Gastrocnemius medialis (tissue), 4 donors: ENCODE measurements at regions not wholly inside any gene's neighbourhood (a gene's known extent, or its start where the extent isn't known, plus 50 kb on each side); places are given as distances from the start of the nearest gene placed in this dataset.

Experiments
- ATAC-seq, 2 donors: fragments of 150-250 bp; one replicate each; pipeline ENCODE4 v1.9.1; 2016
- DNase-seq, 2 donors: peaks; one replicate each; pipeline ENCODE4 v3.0.0-alpha.2; 2019
- H3K27ac ChIP-seq, 4 donors: fragments of 200-600 bp; sonication (generic); 1 replicate in 1 of 4; 2 replicates in 3 of 4; pipeline ENCODE4 v1.5.1; 2016 to 2018; ENCODE audit warnings: mild to moderate bottlenecking in 2 of 4, moderate library complexity in 1 of 4
- H3K27me3 ChIP-seq, 3 donors: fragments of 200-600 bp; sonication (generic) in 2 of 3; 1 replicate in 1 of 3; 2 replicates in 2 of 3; pipeline versions ENCODE4 v1.5.1 to v1.6.0; 2016 to 2019; ENCODE audit warnings: mild to moderate bottlenecking in 1 of 3, moderate library complexity in 1 of 3
- H3K36me3 ChIP-seq, 2 donors: fragments of 200-600 bp; sonication (generic) in 1 of 2; one replicate each; pipeline ENCODE4 v1.5.1; 2017 to 2018
- H3K4me1 ChIP-seq, 2 donors: fragments of 200-600 bp; sonication (generic) in 1 of 2; one replicate each; pipeline ENCODE4 v1.5.1; 2016 to 2017; ENCODE audit warnings: mild to moderate bottlenecking in 2 of 2
- H3K4me3 ChIP-seq, 4 donors: fragments of 200-600 bp; sonication (generic) in 3 of 4; 1 replicate in 1 of 4; 2 replicates in 3 of 4; pipeline ENCODE4 v1.5.1; 2016 to 2019; ENCODE audit warnings: mild to moderate bottlenecking in 2 of 4
- H3K9me3 ChIP-seq, 3 donors: fragments of 200-600 bp; sonication (generic) in 2 of 3; 1 replicate in 1 of 3; 2 replicates in 2 of 3; pipeline ENCODE4 v1.5.1; 2016 to 2019
- POLR2A ChIP-seq, 2 donors: fragments of 450-650 bp; IDR thresholded peaks; one replicate each; pipeline ENCODE4 v1.6.1; 2017; ENCODE audit warnings: antibody characterized with exemption in 2 of 2, mild to moderate bottlenecking in 2 of 2, moderate library complexity in 2 of 2
- in situ Hi-C, 4 donors: fragments of 200-750 bp; cut with MboI; loops; one replicate each; pipeline versions ENCODE4 v1.15.0 to v1.8.0; 2017; ENCODE audit warnings: low sequenced_read_pairs in 4 of 4
- intact Hi-C: fragments of 100-400 bp; cut with DNase I; formaldehyde crosslinking; loops from one replicate; pipeline ENCODE4 v1.15.1; 2023; ENCODE audit warnings: low total_unique reads
- TF ChIP-seq, protein P1 (sequence below), 5 experiments: fragments of 450-650 bp in 3 of 5; fragments of 200-600 bp in 2 of 5; sonication (generic) in 2 of 5; IDR thresholded peaks in 4 of 5; conservative IDR thresholded peaks in 1 of 5; 1 replicate in 4 of 5; 2 replicates in 1 of 5; pipeline ENCODE4 v1.5.1; 2016 to 2019; ENCODE audit warnings: antibody characterized with exemption in 5 of 5, mild to moderate bottlenecking in 3 of 5, moderate library complexity in 3 of 5

GRCh38 chr20:6715401-6715941 is 52.0 kb upstream of the BMP2 start:
- in situ Hi-C loops = no loop called here
- Histone ChIP-seq H3K4me3 (no peak overlapping the region), H3K27me3 (no peaks in the 10 kb centered on the region), H3K4me1 (no peaks in the 10 kb centered on the region), H3K9me3 (no peaks in the 10 kb centered on the region), H3K36me3 (no peaks in the 10 kb centered on the region), H3K27ac (no peak overlapping the region)
- no peak for TF ChIP-seq POLR2A (IDR thresholded peaks at IDR 0.05)
- TF ChIP-seq, protein P1, sequence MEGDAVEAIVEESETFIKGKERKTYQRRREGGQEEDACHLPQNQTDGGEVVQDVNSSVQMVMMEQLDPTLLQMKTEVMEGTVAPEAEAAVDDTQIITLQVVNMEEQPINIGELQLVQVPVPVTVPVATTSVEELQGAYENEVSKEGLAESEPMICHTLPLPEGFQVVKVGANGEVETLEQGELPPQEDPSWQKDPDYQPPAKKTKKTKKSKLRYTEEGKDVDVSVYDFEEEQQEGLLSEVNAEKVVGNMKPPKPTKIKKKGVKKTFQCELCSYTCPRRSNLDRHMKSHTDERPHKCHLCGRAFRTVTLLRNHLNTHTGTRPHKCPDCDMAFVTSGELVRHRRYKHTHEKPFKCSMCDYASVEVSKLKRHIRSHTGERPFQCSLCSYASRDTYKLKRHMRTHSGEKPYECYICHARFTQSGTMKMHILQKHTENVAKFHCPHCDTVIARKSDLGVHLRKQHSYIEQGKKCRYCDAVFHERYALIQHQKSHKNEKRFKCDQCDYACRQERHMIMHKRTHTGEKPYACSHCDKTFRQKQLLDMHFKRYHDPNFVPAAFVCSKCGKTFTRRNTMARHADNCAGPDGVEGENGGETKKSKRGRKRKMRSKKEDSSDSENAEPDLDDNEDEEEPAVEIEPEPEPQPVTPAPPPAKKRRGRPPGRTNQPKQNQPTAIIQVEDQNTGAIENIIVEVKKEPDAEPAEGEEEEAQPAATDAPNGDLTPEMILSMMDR (IDR thresholded peaks at IDR 0.05 in 4 of 5, conservative IDR thresholded peaks at IDR 0.05 in 1 of 5) = no peak
- intact Hi-C loops = no loop called here
- DNase-seq (no peak), ATAC-seq (no peak)

DNA sequence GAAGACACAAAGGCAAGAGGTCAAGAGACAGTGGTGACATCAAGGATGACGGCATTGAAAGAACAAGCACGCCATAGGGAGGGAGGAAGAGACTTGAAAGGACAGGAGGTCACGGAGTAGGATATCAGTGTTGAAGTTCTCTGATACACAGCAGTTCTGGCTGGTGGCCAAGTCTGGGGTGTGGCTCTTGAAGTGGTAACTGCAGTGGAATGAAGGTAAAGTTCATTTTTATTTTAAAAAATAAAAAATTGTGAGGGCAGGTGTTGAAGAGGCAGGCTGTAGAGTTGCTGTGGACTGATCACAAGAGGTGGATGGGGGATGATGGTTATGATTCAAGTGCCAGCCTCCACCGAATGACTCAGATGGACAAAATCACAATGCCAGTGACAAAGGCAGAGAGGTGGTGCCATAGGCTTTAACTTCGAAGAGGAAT is 53.2 kb upstream of the BMP2 start:
- no peak for ATAC-seq
- H3K4me3 ChIP-seq = no peak overlapping the region
- TF ChIP-seq, protein P1 (IDR thresholded peaks at IDR 0.05 in 4 of 5, conservative IDR thresholded peaks at IDR 0.05 in 1 of 5) = no peak
- no peaks in the 10 kb centered on the region for H3K9me3 ChIP-seq
- H3K4me1 ChIP-seq = no peaks in the 10 kb centered on the region
- DNase-seq = no peak
- intact Hi-C loops = no loop called here
- no peaks in the 10 kb centered on the region for H3K36me3 ChIP-seq
- no peaks in the 10 kb centered on the region for H3K27me3 ChIP-seq
- in situ Hi-C loops = no loop called here
- H3K27ac ChIP-seq = no peak overlapping the region

- H3K4me1 ChIP-seq = peaks cover 0 to 11% of the 10 kb centered on the region in 2 donors
- TF ChIP-seq, protein P1 (IDR thresholded peaks at IDR 0.05 in 4 of 5, conservative IDR thresholded peaks at IDR 0.05 in 1 of 5) = no peak
- TF ChIP-seq POLR2A (IDR thresholded peaks at IDR 0.05) = no peak
- in situ Hi-C loops (no loop called here), intact Hi-C loops (no loop called here)
- H3K27me3 ChIP-seq = no peaks in the 10 kb centered on the region
- ATAC-seq (no peak), DNase-seq (no peak)
- no peaks in the 10 kb centered on the region for H3K36me3 ChIP-seq
- no peaks in the 10 kb centered on the region for H3K9me3 ChIP-seq
- H3K27ac ChIP-seq = no peak overlapping the region
- H3K4me3 ChIP-seq = no peak overlapping the region
Measured at GRCh38 chr20:6711951-6712649, 55.4 kb upstream of the BMP2 start.

GRCh38 chr20:6709910-6710595 is 57.4 kb upstream of the BMP2 start:
- peaks cover 0 to 11% of the 10 kb centered on the region in 2 donors for H3K4me1 ChIP-seq
- in situ Hi-C loops = no loop called here
- H3K4me3 ChIP-seq = no peak overlapping the region
- H3K27ac ChIP-seq = no peak overlapping the region
- H3K36me3 ChIP-seq = no peaks in the 10 kb centered on the region
- H3K27me3 ChIP-seq = no peaks in the 10 kb centered on the region
- no peak for DNase-seq
- TF ChIP-seq POLR2A (IDR thresholded peaks at IDR 0.05) = no peak
- TF ChIP-seq, protein P1 (IDR thresholded peaks at IDR 0.05 in 4 of 5, conservative IDR thresholded peaks at IDR 0.05 in 1 of 5) = no peak
- no peaks in the 10 kb centered on the region for H3K9me3 ChIP-seq
- intact Hi-C loops = no loop called here
- no peak for ATAC-seq
